Mesodermal cell (in vitro differentiated cells): ENCODE measurements at regions not wholly inside any gene's neighbourhood (a gene's known extent, or its start where the extent isn't known, plus 50 kb on each side); places are given as distances from the start of the nearest gene placed in this dataset.

ENCODE experiments used
- H3K27ac ChIP-seq: 2 replicates; pipeline ENCODE4 v1.7.0; 2013; ENCODE audit warnings: mild to moderate bottlenecking, low read depth, low read length, moderate library complexity; ENCODE audit not compliant: severe bottlenecking
- H3K36me3 ChIP-seq: 2 replicates; pipeline ENCODE4 v1.7.1; 2013; ENCODE audit warnings: mild to moderate bottlenecking, low read length, moderate library complexity; ENCODE audit not compliant: control insufficient read depth, insufficient read depth
- H3K4me1 ChIP-seq: one replicate; pipeline ENCODE4 v1.7.1; 2013; ENCODE audit warnings: mild to moderate bottlenecking, low read length; ENCODE audit not compliant: insufficient read depth, control insufficient read depth, poor library complexity, severe bottlenecking
- H3K4me3 ChIP-seq: 2 replicates; pipeline ENCODE4 v1.7.0; 2013; ENCODE audit warnings: low read length, control low read depth, mild to moderate bottlenecking; ENCODE audit not compliant: insufficient read depth, poor library complexity, severe bottlenecking; ENCODE audit errors: extremely low read depth
- H3K9me3 ChIP-seq: 2 replicates; pipeline ENCODE4 v1.7.1; 2013; ENCODE audit warnings: mild to moderate bottlenecking, low read length, moderate library complexity; ENCODE audit not compliant: control insufficient read depth
- WGBS, 2 experiments: methylation state at CpG; one replicate each; pipeline ENCODE4 v1.1.5; 2013; ENCODE audit warnings: missing lambda C conversion rate in 2 of 2; ENCODE audit not compliant: insufficient coverage in 2 of 2; 5-methylcytosine and 5-hydroxymethylcytosine counted together

DNA sequence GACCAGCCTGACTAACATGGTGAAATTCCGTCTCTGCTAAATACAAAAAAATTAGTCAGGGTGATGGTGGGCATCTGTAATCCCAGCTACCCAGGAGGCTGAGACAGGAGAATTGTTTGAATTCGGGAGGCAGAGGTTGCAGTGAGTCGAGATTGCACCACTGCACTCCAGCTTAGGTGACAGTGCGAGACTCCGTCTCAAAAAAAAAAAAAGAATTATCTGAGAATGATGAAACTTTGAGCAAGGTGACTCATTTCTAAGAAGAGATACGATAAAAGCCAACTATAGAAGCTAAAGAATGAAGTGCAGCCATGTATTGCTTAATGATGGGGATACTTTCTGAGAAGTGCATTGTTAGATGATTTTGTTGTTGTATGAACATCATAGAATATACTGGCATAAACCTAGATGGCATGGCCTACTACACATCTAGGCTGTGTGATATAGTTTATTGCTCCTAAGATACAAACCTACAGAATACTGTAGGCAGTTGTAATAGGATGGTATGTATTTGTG is 64.7 kb downstream of the SNRPE start:
- Histone ChIP-seq H3K9me3 (no peaks in the 10 kb centered on the region), H3K27ac (no peak overlapping the region), H3K4me1 (no peaks in the 10 kb centered on the region), H3K36me3 (no peaks in the 10 kb centered on the region), H3K4me3 (no peak overlapping the region)
- WGBS, 2 experiments, result 88 to 96% methylated on average over 6 of the region's 6 CpGs

DNA sequence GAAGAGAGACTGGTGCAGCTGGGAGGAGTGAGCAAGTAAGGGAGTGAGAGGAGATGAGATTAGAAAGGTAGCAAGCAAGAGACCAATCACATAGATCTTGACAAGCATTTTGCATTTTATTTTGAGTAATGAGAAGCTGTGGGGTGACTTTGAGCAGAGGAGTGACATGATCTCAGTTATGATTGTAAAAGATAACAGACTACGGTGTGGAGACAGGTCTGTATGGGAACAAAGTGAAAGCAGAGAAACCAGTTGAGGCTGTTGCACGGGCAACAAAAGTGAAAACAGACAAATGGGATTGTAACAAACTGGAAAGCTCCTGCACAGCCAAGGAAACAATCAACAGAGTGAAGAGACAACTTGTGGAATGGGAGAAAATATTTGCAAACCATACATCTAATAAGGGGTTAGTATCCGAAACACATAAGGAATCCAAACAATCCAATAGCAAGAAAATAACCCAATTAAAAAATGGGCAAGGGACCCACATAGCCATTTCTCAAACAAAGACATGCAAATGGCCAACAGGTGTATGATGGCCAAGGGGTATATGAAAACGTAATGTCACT is 68.4 kb downstream of the SNRPE start:
- 88 to 96% methylated on average over 2 of the region's 4 CpGs for WGBS, 2 experiments
- H3K4me1 ChIP-seq, result no peaks in the 10 kb centered on the region
- no peak overlapping the region for H3K27ac ChIP-seq
- no peaks in the 10 kb centered on the region for H3K9me3 ChIP-seq
- no peaks in the 10 kb centered on the region for H3K36me3 ChIP-seq
- H3K4me3 ChIP-seq, result no peak overlapping the region

DNA sequence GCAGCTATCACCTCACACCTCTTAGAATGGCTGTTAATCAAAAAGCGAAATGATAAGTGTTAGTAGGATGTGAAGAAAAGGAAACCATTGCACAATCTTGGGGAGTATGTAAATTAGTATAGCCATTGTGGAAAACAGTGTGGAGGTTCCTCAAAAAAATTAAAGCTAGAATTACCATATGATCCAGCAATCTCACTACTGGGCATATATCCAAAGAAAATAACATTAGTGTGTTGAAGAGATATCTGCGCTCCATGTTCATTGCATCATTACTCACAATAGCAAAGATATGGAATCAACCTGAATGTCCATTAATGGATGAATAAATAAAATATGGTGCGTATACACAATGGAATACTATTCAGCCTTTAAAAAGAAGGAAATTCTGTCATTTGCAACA is 68.9 kb downstream of the SNRPE start:
- no peak overlapping the region for H3K4me3 ChIP-seq
- H3K27ac ChIP-seq, result no peak overlapping the region
- H3K36me3 ChIP-seq, result no peaks in the 10 kb centered on the region
- WGBS, 2 experiments, result no CpG with 5 or more reads among the region's 3 CpGs
- H3K9me3 ChIP-seq, result no peaks in the 10 kb centered on the region
- no peaks in the 10 kb centered on the region for H3K4me1 ChIP-seq

DNA sequence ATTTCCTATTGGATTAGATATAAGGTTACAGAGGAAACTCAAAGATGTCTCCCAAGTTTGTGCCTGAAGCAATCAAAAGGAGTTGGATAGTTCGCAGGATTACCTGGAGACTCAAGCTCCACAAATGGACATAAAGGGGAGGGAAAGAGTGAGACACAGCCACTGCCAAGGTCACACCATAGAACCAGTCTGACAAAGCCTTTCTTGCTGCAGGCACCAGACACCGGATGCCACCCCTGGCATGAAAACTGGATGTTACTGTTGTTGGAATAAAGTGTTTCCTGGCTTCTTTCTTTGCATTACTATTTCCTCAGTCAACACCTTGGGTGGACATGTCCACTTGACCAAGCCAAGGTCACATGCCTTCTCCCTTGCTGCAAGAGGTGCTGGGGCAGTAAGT is 70.6 kb downstream of the SNRPE start:
- Histone ChIP-seq H3K36me3 (no peaks in the 10 kb centered on the region), H3K4me1 (no peaks in the 10 kb centered on the region), H3K27ac (no peak overlapping the region), H3K9me3 (no peaks in the 10 kb centered on the region), H3K4me3 (no peak overlapping the region)
- WGBS, 2 experiments, result 91 to 95% methylated on average over 1 to 2 of the region's 2 CpGs

DNA sequence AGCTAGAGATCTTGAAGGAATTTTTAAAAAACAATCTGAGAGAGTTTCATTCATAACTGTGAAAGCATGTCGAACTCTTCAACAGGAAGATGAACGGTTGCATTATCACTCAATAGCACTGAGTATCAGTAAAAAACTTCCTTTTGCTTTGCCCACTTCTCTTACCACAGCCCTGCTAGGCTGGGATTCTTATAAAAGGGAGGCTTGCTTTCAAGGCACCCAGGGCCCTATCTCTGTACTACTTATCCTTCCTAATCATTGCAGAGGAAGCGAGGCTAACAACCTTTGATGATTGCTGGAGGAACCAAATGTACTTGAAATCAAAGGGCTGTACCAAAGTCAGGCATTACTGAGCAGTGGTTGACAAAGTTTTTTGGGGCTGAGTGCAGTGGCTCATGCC is 71.2 kb downstream of the SNRPE start:
- 90 to 100% methylated on average over 2 to 3 of the region's 3 CpGs for WGBS, 2 experiments
- no peaks in the 10 kb centered on the region for H3K36me3 ChIP-seq
- H3K9me3 ChIP-seq, result no peaks in the 10 kb centered on the region
- H3K27ac ChIP-seq, result no peak overlapping the region
- no peaks in the 10 kb centered on the region for H3K4me1 ChIP-seq
- H3K4me3 ChIP-seq, result no peak overlapping the region

DNA sequence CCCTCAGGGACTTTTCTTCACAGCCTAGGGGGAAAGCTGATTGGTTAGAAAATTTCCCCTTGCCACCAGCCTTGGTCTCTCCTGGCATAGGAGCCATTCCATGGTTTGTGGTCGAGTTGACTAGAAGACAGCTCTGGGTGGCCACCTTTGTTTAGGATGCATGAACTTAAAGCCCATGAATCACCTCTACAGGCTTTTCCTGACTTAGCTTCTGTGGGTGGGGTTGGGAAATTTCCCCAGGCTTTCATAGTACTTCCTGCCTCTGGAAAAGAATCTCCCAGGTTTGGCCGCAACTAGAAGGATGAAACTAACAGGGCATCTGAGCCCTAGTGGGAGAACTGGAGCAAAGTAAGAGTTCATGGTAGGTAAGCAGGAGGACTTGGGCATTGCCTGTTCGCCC is 72.6 kb downstream of the SNRPE start:
- Histone ChIP-seq H3K4me3 (no peak overlapping the region), H3K36me3 (no peaks in the 10 kb centered on the region), H3K9me3 (no peaks in the 10 kb centered on the region), H3K27ac (no peak overlapping the region), H3K4me1 (no peaks in the 10 kb centered on the region)
- 64 to 84% methylated on average over 2 of the region's 3 CpGs for WGBS, 2 experiments

DNA sequence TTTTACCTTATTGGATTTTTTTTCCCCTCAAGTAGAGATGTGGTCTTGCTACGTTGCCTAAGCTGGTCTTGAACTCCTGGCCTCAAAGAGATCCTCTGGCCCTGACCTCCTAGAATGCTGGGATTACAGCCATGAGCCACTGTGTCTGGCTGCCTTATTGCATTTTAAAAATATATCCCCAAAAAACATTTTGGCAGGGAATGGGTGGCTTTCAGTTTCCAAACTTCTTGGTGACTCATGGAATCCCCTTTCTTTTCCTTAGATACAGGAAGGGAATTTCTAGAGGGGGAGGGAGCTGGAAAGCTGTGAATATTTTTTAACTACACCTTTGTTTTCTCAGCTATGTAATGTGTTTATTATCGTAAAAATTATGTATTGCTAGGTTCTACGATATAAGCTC is 73.3 kb downstream of the SNRPE start:
- Histone ChIP-seq H3K27ac (no peak overlapping the region), H3K4me1 (no peaks in the 10 kb centered on the region), H3K36me3 (no peaks in the 10 kb centered on the region), H3K9me3 (no peaks in the 10 kb centered on the region), H3K4me3 (no peak overlapping the region)
- WGBS, 2 experiments, result 100% methylated on average over 1 of the region's 3 CpGs; no CpG with 5 or more reads in 1 of the 2 experiments

DNA sequence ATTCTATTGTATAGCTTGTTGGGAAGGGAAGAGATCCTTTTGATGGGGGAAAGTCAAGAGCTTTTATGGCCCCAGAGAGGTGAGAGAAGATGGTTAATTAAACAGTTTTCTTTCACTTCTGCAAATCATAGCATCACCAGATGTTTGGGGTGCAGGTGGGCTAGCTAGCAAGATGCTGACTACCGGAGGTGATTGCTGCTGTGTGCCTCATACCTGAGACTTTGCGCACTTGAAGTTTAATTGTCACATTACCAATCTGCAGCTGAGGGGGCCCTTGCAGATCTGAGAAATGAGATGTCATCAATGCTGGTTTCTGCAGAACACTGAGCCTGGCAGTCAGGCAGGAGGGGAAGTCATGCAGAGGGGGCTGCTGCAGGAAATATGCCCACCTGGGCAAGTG is 73.9 kb downstream of the SNRPE start:
- H3K4me1 ChIP-seq, result no peaks in the 10 kb centered on the region
- H3K27ac ChIP-seq, result no peak overlapping the region
- no peaks in the 10 kb centered on the region for H3K9me3 ChIP-seq
- no peaks in the 10 kb centered on the region for H3K36me3 ChIP-seq
- 95 to 100% methylated on average over 2 of the region's 2 CpGs for WGBS, 2 experiments
- H3K4me3 ChIP-seq, result no peak overlapping the region

DNA sequence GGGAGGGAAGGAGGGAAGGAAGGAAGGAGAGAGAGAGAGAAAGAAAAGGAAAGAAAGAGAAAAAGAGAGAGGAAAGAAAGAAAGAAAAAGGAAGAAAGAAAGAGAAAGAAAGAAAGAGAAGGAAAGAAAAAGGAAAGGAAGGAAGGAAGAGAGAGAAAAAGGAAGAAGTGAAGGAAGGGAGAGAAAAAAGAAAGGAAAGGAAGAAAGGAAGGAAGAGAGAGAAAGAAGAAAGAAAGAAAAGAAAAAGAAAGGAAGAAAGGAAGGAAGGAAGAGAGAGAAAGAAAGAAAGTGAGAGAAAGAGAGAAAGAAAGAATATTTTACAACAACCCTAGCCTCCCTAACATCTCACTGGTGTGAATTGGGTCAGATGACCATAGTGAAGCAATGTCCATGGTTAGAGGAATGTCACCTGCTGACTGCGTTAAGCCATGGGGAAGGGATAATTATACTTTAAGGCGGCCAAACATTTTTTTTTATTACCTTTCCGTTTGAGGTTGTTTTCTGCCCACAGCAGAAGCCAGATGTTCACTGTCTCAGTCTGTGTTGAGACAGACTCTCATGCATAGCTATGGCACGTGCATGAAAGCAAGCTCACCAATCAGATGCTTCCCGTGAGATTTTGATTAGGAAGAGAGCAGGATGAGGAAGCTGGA is 76.4 kb downstream of the SNRPE start:
- WGBS, 2 experiments, result 74 to 80% methylated on average over 5 of the region's 5 CpGs
- H3K27ac ChIP-seq, result no peak overlapping the region
- no peaks in the 10 kb centered on the region for H3K36me3 ChIP-seq
- H3K9me3 ChIP-seq, result no peaks in the 10 kb centered on the region
- no peak overlapping the region for H3K4me3 ChIP-seq
- H3K4me1 ChIP-seq, result no peaks in the 10 kb centered on the region

DNA sequence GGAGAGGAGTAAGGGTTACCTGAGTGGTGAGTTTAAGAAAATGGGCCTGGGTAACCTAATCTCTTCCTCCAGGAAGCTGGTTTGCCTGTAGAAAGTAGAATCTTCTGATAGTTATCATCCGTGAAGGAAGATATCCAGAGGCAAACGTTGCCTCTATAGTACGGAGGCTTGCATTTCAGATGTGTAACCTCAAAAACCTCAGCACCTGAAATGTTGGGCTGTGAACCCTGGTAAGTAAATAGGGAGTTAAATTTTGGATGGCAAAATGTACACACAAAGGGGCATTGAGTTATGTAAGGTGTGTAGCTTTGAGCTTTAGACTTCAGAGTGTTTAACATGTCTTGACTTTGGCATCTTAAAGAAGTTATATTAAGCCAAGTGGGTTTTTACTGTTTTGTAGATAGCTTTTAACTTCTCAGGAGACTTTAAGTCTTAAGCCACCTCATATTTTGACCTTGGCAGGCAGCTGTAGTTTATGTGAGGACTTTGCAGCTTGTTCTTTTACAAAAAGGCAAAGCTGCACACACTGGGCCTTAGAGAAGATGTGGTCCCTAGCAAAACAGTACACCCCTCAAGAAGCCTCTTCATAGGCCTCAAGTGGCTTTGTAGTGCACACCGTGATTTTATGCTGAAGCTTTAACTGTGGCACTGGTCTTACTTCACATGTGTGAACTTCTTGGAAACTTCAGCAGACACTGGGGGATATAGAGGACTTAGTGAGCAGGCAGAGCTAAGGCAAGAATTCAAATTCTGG is 83.4 kb downstream of the SNRPE start:
- no peaks in the 10 kb centered on the region for H3K4me1 ChIP-seq
- no peak overlapping the region for H3K4me3 ChIP-seq
- 87 to 96% methylated on average over 4 of the region's 4 CpGs for WGBS, 2 experiments
- no peaks in the 10 kb centered on the region for H3K9me3 ChIP-seq
- no peaks in the 10 kb centered on the region for H3K36me3 ChIP-seq
- H3K27ac ChIP-seq, result no peak overlapping the region

DNA sequence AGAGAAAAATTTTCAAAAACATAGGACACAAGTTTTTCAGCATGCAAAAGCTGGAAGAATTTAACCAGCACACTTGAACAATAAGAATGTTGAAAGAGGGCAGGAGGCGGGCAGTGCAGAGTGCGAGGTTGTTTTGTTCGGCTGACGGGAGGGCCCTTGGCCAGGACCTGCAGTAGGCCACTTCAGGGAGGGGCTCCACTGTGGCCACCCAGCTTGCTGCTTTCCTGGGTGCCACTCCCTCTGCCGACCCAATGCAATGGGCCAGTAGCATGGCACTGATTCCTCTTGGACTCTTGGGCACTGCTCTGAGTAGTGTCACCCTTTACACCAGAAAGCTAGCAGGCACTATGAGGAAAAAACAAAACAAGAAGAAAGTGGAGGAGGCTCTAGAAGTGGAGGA is 92.9 kb downstream of the SNRPE start:
- 79 to 94% methylated on average over 4 to 5 of the region's 5 CpGs for WGBS, 2 experiments
- Histone ChIP-seq H3K36me3 (no peaks in the 10 kb centered on the region), H3K9me3 (peaks cover 14% of the 10 kb centered on the region), H3K4me1 (no peaks in the 10 kb centered on the region), H3K27ac (no peak overlapping the region), H3K4me3 (no peak overlapping the region)
